Right lobe of liver (tissue), 4 donors: ENCODE measurements at regions not wholly inside any gene's neighbourhood (a gene's known extent, or its start where the extent isn't known, plus 50 kb on each side); places are given as distances from the start of the nearest gene placed in this dataset.

Experiments
- POLR2A ChIP-seq: fragments of 450-650 bp; IDR thresholded peaks from one replicate; pipeline ENCODE4 v1.6.1; 2017; ENCODE audit warnings: antibody characterized with exemption, mild to moderate bottlenecking
- TF ChIP-seq, protein P1 (sequence below), 4 donors: fragments of 200-600 bp in 3 of 4; fragments of 450-650 bp in 1 of 4; IDR thresholded peaks; one replicate each; pipeline versions ENCODE4 v1.5.1 to v1.8.0; 2016 to 2022; ENCODE audit warnings: antibody characterized with exemption in 4 of 4, mild to moderate bottlenecking in 2 of 4
- donor health status: DM: no; HTN: no; CAD: no.
- donor health status: DM: no; HTN: no; CAD: no.
- donor health status: DM: no; HTN: yes; CAD: no.

GRCh38 chr12:78666584-78666983, 198.0 kb upstream of the SYT1 start:
- TF ChIP-seq, protein P1, sequence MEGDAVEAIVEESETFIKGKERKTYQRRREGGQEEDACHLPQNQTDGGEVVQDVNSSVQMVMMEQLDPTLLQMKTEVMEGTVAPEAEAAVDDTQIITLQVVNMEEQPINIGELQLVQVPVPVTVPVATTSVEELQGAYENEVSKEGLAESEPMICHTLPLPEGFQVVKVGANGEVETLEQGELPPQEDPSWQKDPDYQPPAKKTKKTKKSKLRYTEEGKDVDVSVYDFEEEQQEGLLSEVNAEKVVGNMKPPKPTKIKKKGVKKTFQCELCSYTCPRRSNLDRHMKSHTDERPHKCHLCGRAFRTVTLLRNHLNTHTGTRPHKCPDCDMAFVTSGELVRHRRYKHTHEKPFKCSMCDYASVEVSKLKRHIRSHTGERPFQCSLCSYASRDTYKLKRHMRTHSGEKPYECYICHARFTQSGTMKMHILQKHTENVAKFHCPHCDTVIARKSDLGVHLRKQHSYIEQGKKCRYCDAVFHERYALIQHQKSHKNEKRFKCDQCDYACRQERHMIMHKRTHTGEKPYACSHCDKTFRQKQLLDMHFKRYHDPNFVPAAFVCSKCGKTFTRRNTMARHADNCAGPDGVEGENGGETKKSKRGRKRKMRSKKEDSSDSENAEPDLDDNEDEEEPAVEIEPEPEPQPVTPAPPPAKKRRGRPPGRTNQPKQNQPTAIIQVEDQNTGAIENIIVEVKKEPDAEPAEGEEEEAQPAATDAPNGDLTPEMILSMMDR (IDR thresholded peaks at IDR 0.05), result no peak
- no peak for TF ChIP-seq POLR2A
